ENCODE measurements at regions not wholly inside any gene's neighbourhood (a gene's known extent, or its start where the extent isn't known, plus 50 kb on each side); places are given as distances from the start of the nearest gene placed in this dataset.

- Histone ChIP-seq H3K27ac (ENCODE audit: low read length in 2 of 2) (no peak overlapping the region), H3K9ac (ENCODE audit: low read length) (no peak overlapping the region), H3K9me3 (ENCODE audit: control extremely low read depth in 1 of 3, control insufficient read depth in 2 of 3, insufficient read depth in 1 of 3, low read length in 2 of 3) (no peaks in the 10 kb centered on the region), H2AFZ (ENCODE audit: insufficient read depth, low read depth, low read length, poor library complexity, severe bottlenecking) (no peak overlapping the region), H4K20me1 (ENCODE audit: control insufficient read depth, insufficient read depth, low read length, poor library complexity, severe bottlenecking) (no peaks in the 10 kb centered on the region), H3K79me2 (ENCODE audit: control insufficient read depth, insufficient read depth, low read length) (no peaks in the 10 kb centered on the region), H3K4me1 (ENCODE audit: control insufficient read depth in 2 of 2, insufficient read depth in 2 of 2, low read length in 2 of 2) (no peaks in the 10 kb centered on the region), H3K36me3 (replicated peaks in 1 of 2; ENCODE audit: control extremely low read depth in 1 of 2, control insufficient read depth in 1 of 2, extremely low read depth in 1 of 2, insufficient read depth in 2 of 2, low read length in 1 of 2) (no peaks in the 10 kb centered on the region), H3K27me3 (replicated peaks in 1 of 4; ENCODE audit: control extremely low read depth in 1 of 4, control insufficient read depth in 3 of 4, insufficient read depth in 4 of 4, low read length in 3 of 4) (no peaks in the 10 kb centered on the region), H3K4me2 (replicated peaks; ENCODE audit: low read depth, low read length, poor library complexity, severe bottlenecking) (no peak overlapping the region), H3K4me3 (ENCODE audit: control extremely low read depth in 1 of 5, extremely low read depth in 1 of 5, insufficient read depth in 1 of 5, low read depth in 2 of 5, low read length in 4 of 5) (no peak overlapping the region)
- TF ChIP-seq CTCF (IDR thresholded peaks at IDR 0.05) (no peak), EZH2 (IDR thresholded peaks at IDR 0.05; ENCODE audit: borderline replicate concordance, insufficient read depth, low read depth, low read length, poor library complexity, severe bottlenecking) (no peak)
- WGBS (ENCODE audit: insufficient coverage): 100% methylated on average over 1 of the region's 10 CpGs
- intact Hi-C loops (cut with micrococcal nuclease): no loop called here
- Mint-ChIP-seq H3K9me3 (ENCODE audit: insufficient read depth) (no peaks in the 10 kb centered on the region), H3K27ac (no peak overlapping the region), H3K27me3 (no peaks in the 10 kb centered on the region), H3K4me3 (no peak overlapping the region), H3K4me1 (no peaks in the 10 kb centered on the region)
- CTCF ChIA-PET: interaction anchor here (1.5 kb wide), 1 partner anchor 8 kb away, joined by 3 read pairs; no protein-coding TSS in a partner anchor
- ATAC-seq (ENCODE audit: low read depth): no peak
- DNase-seq: no peak
- POLR2A ChIA-PET: no interaction called here
These were observed 199.8 kb downstream of the KCNE4 start for GRCh38 chr2:223251656-223252229.

- Mint-ChIP-seq H3K27me3 (no peaks in the 10 kb centered on the region), H3K9me3 (ENCODE audit: insufficient read depth) (no peaks in the 10 kb centered on the region), H3K4me3 (no peak overlapping the region), H3K4me1 (no peaks in the 10 kb centered on the region), H3K27ac (no peak overlapping the region)
- no peaks in the 10 kb centered on the region for H3K9me3 ChIP-seq (ENCODE audit: control extremely low read depth in 1 of 3, control insufficient read depth in 2 of 3, insufficient read depth in 1 of 3, low read length in 2 of 3)
- H3K79me2 ChIP-seq (ENCODE audit: control insufficient read depth, insufficient read depth, low read length): no peaks in the 10 kb centered on the region
- ATAC-seq (ENCODE audit: low read depth) (no peak), DNase-seq (no peak)
- no peak overlapping the region for H2AFZ ChIP-seq (ENCODE audit: insufficient read depth, low read depth, low read length, poor library complexity, severe bottlenecking)
- no peaks in the 10 kb centered on the region for H3K27me3 ChIP-seq (replicated peaks in 1 of 4; ENCODE audit: control extremely low read depth in 1 of 4, control insufficient read depth in 3 of 4, insufficient read depth in 4 of 4, low read length in 3 of 4)
- ChIA-PET CTCF (no interaction called here), POLR2A (no interaction called here)
- H3K4me2 ChIP-seq (replicated peaks; ENCODE audit: low read depth, low read length, poor library complexity, severe bottlenecking): no peak overlapping the region
- no peak overlapping the region for H3K9ac ChIP-seq (ENCODE audit: low read length)
- no peaks in the 10 kb centered on the region for H4K20me1 ChIP-seq (ENCODE audit: control insufficient read depth, insufficient read depth, low read length, poor library complexity, severe bottlenecking)
- no peaks in the 10 kb centered on the region for H3K4me1 ChIP-seq (ENCODE audit: control insufficient read depth in 2 of 2, insufficient read depth in 2 of 2, low read length in 2 of 2)
- H3K27ac ChIP-seq (ENCODE audit: low read length in 2 of 2): no peak overlapping the region
- WGBS (ENCODE audit: insufficient coverage): no CpG with 5 or more reads among the region's 2 CpGs
- TF ChIP-seq EZH2 (IDR thresholded peaks at IDR 0.05; ENCODE audit: borderline replicate concordance, insufficient read depth, low read depth, low read length, poor library complexity, severe bottlenecking) (no peak), CTCF (IDR thresholded peaks at IDR 0.05) (no peak)
- no peaks in the 10 kb centered on the region for H3K36me3 ChIP-seq (replicated peaks in 1 of 2; ENCODE audit: control extremely low read depth in 1 of 2, control insufficient read depth in 1 of 2, extremely low read depth in 1 of 2, insufficient read depth in 2 of 2, low read length in 1 of 2)
- intact Hi-C loops (cut with micrococcal nuclease): no loop called here
- H3K4me3 ChIP-seq (ENCODE audit: control extremely low read depth in 1 of 5, extremely low read depth in 1 of 5, insufficient read depth in 1 of 5, low read depth in 2 of 5, low read length in 4 of 5): no peak overlapping the region
These were observed 208.7 kb downstream of the KCNE4 start for GRCh38 chr2:223260681-223261080.

Data from B cell (primary cell).